Mucosa of gallbladder (tissue), 1 donor: ENCODE measurements at regions not wholly inside any gene's neighbourhood (a gene's known extent, or its start where the extent isn't known, plus 50 kb on each side); places are given as distances from the start of the nearest gene placed in this dataset.

ENCODE experiments used
- DNase-seq: peaks from one replicate; pipeline ENCODE4 v3.0.0-alpha.2; 2020; ENCODE audit warnings: low spot score
- donor health status: DM: no; HTN: no; CAD: no.

DNA sequence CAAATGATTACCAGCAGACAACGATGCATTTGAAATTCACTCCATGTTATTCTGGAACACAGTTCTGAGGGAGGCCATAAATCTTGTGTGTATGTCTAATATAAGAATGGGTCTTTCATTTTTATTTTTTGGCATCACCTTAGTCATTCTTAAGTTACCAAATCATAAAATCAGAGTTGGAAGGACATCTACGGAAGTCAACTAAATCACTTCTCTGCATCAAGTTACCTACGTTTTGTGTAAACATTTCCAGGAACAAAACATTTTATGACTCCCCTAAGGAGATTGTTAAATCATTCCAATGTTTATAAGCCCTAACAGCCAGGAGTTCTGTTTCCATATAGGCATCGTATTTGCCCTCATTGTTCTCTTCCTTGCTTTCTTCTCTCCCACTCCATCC lies 378.2 kb downstream of the FAM170A start:
- DNase-seq = no peak

DNA sequence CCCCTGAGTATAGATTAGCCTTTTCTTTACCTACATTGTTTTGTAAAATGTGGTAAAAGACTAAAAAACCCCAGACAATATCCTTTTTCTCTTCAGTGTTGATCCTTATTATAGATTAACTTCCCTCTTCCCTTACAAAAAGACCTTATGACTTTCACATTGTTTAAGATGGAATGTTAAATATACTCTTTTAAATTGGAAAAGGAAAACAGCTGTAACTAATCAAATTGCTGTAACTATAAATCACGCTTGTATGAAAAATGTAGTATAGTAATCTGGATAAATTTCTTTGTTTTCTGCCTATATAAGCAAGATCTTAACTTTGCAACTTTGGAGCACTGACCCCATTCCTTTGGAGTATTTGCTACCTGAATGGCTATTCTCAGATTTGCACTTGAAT lies 383.1 kb downstream of the FAM170A start:
- DNase-seq = no peak

DNA sequence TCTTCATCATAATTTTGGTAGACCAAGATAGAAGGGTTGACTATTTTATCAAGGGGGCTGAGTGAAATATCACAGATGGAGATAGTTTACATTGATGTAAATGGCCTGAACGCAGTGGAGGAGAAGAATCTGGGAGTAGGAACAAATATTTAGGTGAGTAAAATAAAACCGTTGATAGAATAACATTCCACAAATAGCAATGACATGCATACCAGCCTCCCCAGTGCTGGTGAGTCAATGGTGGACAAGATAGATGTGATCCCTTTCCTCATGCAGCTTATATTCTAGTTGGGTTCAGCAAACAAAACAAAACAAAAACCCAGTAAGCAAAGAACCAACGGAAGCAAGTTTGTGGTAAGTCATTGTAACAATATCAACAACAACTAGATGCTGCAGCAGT lies 385.2 kb downstream of the FAM170A start:
- DNase-seq = no peak

DNA sequence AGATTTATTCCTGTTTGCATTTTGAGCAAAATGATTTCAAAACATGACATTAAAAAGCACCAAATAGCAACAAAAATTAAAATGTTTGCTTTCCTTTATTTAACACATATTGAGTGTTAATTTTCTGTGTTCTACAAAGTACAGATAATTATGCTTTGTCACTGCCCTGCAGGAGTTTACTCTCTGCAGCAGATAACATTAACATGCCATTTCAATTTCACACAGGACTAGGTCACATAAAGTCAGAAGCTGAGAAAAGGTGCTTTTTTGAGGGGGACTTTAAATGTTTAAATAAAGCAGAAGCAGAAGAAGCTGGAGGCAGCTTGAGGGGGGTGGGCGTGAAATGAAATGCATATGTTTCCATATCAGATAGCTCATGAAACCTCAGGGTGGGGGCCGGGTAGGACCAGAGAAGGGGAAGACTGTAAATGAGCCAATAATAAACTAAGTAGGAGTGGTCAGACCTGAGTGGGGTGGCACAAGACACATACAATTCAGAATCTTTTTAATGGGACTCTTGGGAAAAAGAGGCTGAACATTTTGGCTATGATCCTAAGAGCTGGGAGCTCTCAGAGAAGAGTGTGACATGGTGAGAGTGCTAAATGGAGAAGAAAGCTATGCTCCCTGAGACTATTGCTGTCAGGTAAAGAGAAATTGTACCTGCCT lies 387.5 kb downstream of the FAM170A start:
- no peak for DNase-seq

DNA sequence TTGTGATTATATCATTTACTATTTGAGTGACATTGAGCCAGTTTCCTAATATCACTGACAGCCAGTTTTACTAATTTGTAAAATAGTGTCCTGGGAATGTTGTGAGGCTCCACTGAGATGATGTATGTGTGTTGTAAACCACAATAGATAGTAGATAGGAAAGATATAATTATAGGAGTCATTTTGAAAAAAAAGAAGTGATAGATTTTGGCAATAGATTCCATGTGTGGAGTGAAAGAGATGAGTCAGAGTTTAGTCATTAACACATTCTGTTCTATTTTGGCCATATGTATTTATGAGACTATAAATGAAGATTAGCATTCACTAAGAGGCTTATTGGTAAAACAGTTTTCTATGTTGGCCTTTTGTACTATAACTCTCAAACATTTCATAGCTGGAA lies 388.2 kb downstream of the FAM170A start:
- DNase-seq = no peak

DNA sequence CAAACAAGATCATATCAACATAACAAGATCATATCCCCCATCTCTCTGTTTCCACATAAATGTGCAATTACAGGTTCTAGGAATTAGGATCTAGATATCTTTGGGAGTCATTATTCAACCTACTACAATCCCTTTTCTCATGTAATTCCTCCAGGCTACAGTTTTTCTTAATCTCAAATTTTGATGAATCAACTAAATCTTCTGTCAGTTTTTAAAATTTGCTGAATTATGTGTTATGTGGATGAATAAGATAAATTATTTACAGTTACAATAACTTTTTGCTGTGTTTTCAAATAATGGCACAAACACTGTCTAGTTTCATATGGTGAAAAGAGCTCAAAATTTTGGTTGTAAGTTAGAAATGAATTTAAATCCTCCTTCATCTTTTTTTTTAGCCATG lies 405.8 kb downstream of the FAM170A start:
- DNase-seq = no peak

DNA sequence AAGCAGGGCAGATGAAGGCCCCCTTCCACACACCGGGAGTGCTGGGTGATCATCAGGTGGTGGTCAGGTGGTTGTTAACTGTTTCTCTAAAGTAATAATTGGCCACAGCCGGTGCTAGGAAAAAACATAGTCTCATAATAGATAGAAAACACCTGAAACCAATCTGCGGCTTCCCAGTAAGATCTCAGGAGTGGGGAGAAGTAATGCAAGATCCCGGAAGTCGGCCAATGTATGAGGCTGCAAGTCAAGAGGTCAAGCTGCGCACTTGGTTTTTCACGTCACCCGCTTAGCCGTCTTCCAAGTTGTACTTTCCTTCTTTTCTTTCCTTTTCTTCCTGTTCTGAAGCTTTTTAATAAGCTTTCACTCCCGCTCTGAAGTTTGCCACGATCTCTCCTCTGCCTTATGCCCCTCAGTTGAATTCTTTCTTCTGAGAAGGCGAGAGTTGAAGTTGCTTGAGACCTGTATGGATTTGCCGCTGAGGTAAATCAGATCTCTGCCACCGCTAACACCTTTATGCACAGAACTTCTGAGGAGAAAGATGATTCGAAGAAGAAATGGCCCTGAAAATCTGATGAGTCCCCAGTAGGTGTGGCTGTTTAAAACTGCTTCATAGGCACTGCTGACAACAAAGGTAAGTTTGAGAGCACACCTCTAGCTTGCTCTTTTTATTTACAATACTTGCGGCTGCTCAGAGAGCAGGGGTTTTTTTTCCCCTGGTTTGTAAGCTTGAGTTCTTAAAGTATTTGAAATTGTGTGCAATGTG lies 406.6 kb downstream of the FAM170A start:
- DNase-seq = no peak

DNA sequence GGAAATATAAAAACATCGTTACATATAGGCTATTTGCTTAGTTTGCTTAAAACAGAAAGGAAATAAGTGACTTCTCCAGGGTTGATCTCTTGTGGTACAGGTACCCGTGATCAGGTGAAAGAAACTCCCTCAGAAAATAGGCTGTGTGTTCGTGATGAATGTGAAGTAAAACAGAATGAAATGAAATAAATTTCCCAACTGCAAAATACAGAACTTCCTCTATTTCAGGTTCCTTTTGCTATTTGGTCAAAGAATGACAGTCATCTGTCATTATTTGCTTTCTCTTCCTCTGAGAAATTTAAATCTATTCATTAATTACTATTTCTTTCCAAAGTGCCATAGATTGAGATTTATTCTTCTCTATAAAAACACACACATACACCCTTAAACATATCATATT lies 408.1 kb downstream of the FAM170A start:
- DNase-seq = no peak

DNA sequence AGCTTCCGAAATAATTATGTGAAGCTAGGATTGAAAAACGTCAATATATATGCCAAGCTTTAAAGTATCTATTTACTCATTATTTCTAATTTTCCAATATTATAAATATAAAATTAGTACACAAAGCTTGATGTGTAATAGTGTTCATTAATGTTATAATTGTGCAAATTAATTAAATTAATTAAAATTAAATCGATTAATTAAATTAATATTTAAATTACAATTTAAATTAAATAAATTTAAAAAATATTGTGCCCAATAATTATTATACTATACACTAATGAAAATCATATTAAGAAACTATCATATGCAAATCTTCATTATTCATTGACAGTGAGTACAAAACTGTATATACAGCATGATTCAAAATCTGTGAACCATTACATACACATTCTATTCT lies 409.8 kb downstream of the FAM170A start:
- DNase-seq = no peak

DNA sequence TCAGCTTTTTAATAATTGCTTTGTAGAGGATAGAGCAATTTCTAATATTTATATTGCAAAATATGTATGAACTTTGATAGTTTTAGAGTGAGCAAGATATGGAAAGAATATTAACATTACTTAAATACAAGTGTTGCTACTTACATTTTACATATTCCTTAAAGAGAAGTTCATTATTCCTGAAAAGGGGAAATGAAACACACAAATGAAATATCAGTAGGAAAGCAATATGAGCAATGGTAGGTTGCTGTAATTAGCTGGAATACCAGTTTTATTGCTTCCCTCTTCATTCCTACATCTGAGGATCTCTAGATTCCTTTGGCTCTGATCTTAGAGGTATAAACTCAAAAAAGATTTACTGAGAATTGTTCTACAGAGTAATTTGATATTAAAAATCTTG lies 414.1 kb downstream of the FAM170A start:
- DNase-seq = no peak

DNA sequence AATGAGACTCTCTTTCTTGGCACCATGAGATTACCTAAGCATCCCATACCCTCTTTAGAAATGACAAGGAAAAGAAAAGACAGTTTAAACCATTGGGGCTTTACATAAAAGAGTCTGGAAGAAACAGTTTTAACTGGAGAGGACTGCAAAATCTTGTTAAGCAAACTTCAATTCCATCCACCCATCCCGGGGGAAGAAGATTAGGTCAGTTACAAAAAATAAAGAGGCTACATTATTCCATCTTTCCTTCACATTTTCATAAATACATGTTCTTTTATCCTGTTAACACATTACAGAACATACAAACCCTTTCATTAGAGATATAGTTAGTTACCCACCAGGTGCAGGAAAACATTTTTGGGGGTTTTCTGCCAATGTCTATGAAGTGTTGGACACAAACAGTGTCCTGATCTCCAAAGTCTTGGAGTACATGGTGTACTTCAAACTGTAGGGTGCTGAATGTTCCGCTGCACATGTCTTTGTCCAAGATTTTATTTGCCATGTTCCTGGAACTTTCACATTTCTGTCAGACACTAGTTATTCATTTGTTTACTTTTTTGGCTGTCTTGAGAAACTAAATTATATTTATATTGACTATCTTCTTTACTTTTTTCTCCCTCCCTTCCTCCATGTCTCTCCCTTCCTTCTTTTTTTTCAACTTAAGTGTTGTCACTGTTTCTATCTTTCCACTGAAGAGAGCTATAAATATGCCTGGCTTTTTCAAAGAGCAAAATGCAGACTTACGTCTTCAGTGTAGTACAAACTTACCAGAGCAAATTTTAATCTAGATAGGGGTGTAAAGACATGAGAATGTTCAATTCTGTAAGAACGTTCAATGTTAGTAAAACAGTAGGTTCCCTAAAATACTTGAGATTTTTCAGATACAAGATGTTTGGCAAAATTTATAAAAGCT lies 410.9 kb upstream of the PRR16 start:
- no peak for DNase-seq

DNA sequence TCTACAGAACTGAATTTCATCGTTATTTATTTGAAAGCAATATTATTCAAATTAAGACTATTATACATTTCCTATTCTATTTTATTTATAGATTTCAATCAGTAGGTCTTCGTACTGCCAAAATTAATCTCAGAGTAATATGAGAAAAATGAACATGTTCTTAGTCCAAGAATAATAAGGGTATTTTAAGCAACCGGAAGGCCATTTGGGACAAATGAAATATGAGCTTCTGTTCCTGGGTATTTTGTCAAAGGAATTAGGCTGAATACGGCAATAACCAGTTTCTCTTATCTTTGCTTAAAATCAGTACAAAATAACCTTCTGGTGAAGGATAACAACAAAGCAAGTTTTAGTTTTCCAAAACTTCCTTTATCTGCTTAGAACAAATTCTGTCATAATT lies 410.3 kb upstream of the PRR16 start:
- DNase-seq = no peak

DNA sequence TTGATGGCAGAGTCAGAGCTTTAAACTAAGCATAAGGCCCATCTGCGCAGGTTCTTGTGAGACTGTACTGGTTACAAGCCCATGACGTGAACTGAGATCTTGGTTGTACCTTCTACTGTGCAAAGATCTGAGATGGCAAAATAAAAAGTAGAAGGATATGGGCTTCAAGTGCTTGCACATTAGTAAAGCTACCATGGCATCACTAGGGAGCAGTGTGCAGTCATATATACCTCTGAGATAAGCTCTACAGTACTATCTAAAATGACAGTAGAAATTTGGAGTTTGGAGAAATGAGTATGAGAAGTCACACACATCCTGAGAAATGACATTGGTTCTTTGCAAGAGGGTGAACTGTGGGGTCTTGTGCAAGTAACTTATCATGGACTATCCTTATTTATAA lies 408.2 kb upstream of the PRR16 start:
- DNase-seq = no peak

DNA sequence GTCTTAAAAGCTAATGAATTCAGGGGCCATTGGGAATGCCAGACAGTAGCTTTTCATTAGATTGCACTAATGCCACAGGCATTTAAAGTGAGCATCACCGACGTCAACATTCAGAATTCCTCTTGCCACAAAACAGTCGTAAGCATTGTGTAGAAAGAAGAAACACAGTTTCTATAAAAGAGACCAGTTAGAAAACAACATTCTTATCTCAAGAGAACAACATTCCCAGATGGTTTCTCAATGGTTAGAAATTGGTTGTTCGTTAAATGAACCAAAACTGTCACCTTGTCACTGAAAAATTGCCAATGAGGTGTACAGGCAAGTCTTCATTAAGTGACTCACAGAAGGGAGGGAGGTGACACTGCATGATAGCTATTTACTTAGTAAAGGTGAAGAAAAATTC lies 401.6 kb upstream of the PRR16 start:
- DNase-seq = no peak

DNA sequence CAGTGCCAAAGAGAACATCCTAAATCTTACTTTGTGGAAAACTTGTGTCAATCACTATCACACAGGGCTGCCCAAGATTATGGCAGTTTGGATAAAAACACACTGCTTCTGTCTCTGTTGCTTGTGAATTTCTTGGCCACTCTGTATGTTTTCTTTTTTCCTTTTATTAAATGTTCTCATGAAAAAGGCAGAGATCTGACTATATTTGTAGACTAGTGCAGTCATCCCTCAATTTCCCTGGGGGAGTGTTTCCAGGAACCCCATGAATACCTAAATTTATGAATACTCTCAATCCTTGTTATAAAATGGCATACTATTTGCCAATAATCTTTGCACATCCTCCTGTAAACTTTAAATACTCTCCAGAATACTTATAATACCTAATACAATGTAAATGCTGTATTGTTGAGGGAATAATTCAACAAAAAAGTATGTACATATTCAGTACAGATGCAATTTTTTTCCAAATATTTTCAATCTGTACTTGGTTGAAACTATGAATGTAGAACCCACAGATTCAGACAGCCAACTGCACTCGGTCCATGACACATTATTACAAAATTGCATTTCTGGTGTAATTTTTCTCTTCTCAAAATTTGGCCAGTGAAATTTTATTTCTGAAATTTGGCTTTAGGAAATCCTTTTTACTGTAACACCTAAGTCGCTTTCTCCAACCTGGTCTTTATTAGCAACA lies 391.9 kb upstream of the PRR16 start:
- DNase-seq = no peak

DNA sequence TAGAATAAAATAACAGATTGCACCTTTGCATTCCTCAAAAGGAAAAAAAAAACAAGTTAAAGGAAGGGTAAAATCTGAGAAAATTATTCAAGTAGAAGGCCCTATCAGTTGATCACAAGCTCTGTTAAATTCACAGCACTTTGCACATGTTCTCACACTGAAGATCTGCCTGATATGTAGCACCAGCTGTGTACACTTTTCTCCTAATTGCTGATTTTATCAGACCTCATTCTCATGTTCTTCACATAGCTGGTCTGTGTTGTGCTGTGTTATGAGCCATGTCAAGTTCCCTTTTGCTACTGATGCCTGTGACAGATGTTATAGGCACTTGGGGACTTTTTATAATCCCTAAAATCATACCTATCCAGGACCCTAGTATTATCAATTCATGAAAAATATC lies 390.4 kb upstream of the PRR16 start:
- no peak for DNase-seq

DNA sequence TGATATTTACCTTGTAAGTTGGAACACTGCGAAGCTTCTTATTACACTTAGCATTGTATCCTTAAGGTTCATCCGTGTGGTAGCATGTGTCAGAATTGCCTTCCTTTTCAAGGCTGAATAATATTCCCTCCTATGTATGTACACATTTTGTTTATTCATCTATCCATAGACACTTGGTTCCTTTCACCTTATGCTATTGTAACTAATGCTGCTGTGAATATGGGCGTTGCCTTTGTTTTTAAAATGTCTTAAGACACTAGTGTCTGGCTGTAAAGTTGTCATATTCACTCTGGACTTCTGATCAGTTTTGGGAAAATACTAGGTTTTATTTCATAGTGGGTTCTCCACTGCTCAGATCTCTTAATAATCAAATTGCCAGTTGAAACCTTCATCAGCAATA lies 383.3 kb upstream of the PRR16 start:
- DNase-seq = no peak

DNA sequence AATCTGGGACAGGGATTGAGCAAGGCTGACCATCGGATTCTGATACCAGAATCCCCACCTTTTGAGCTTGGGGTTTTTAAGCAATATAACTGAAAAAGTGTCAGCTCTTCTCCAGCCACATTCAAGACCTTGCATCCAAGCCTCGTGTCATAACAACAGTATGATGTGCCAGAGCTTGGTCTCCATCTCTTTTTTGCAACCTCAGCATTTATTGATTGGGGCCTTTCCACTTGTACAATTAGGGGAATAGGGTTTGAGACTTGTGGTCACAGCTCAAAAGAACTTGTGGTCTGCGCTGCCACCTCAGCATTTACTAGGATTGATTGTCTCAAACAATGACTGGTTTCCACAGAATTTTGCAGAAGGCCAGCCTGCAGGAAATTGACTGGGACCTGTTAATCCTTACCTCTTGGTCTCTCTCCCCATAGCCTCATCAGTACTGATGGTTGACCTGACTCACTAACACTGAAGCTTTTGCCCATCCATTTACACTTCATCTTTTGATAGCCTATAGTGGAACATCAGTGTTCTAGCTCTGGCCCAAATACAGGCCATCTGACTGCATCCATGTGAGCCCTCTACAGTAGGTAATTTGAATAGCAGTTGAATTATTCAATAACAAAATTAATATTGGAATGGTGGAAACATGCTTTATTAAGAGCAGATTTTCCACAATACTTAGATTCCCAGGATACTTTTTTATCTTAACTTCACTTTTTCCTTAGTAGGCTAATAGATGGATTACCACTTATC lies 381.6 kb upstream of the PRR16 start:
- no peak for DNase-seq

DNA sequence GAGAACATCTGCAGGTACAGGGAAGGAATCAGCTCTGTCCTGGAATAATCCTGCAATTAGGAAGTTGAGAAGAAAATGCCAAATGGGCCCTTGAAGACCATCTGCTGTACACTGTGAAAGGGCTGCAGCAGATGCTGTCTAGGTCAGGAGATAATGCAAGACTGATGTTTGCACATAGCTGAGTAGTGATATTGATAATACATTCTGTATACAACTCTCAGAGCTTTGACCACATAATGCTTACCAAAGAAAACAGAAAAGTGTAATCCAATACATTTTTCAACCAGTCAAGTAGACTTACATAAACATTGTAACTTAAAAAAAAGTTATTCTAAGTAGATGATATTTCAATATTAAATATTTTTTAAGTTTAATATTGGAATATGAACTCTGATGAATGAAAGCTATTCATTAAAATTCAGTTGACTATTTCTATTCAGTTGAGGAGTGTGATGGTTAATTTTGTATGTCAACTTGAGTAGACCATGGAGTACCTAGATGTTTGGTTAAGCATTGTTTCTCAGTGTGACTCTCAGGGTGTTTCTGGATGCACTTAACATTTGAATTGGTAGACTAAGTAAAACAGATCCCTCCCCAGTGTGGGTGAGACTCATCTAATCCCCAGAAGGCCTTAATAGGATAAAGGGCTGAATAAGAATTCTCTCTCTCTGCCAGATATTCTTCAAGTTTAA lies 380.1 kb upstream of the PRR16 start:
- DNase-seq = no peak

DNA sequence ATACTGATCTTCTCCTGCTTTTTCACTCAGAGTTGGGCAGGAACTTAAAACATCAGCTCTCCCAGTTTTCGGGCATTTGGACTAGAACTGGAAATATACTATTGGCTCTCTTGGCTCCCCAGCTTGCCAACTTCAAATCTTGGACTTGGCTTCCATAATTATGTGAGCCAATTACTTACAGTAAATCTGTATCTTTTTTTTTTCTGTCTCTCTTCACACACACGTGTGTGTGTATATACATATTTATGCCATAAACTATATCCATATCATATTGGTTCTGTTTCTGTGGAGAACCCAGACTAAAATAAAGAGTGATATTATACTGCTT lies 379.6 kb upstream of the PRR16 start:
- DNase-seq = no peak

DNA sequence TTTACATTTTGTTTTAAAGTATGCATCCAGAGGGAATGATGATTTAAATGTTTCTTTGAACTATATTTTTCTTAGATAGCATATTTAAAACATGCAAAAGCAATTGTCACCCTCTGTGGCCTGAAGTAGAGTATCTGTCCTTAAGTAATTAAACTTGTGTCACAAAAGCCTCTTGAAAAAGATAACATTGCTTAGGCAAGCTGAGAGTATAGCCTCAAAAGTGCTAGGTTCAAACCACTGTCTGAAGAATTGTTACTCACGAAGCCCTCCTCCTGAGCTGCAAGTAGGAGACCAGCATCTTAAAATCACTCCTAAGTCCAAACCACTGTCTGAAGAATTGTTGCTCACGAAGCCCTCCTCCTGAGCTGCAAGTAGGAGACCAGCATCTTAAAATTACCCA lies 378.0 kb upstream of the PRR16 start:
- no peak for DNase-seq
